ENCODE measurements at regions not wholly inside any gene's neighbourhood (a gene's known extent, or its start where the extent isn't known, plus 50 kb on each side); places are given as distances from the start of the nearest gene placed in this dataset.

DNA sequence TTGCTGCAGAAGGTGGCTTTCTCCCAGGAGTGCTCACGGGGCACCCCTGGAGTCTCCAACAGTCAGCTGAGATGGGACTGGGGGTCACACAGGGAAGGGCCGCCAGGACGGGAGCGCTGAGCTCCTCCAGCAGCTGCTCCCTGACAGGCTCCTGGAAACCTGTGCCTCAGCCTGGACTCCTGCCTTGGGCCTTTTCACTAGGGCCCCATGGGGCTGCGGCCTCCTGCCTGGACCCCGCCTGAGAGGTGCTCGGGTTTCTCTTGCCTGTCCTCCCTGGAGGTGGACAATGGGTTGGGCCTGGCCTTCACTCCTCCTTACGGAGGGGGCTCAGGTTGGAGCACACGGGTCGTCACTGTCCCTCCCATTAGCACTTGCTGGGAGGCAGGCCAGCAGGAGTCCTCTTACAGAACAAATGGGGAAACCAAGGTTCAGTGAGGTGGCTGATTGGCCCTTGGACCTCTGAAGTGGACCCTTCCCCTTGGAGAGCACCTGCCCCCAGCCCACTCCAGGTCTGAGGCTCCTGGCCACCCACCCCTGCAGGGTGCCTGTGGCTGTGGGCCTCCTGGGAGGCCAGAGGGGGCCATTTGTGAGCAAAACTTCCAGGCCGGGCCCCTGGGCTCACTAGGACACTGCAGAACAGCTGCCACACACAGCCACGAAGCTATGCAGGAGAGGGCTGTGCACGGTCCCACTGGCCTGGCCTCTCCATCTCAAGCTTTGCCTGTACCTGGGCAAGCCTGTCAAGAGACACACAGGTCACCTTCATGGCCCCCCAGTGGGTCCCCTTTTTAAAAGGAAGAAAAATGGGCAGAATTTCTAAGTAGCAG is 57.1 kb upstream of the ODC1 start:
- no peak for DNase-seq (ENCODE audit: low spot score in 2 of 2)
- H3K27me3 ChIP-seq = no peaks in the 10 kb centered on the region
- intact Hi-C loops (cut with DNase I) = no loop called here
- H3K4me1 ChIP-seq = no peaks in the 10 kb centered on the region
- no peak overlapping the region for H3K27ac ChIP-seq
- H3K4me3 ChIP-seq = no peak overlapping the region
- no peak for TF ChIP-seq CTCF (IDR thresholded peaks at IDR 0.05)
- H3K9me3 ChIP-seq = no peaks in the 10 kb centered on the region
- H3K36me3 ChIP-seq = no peaks in the 10 kb centered on the region

DNA sequence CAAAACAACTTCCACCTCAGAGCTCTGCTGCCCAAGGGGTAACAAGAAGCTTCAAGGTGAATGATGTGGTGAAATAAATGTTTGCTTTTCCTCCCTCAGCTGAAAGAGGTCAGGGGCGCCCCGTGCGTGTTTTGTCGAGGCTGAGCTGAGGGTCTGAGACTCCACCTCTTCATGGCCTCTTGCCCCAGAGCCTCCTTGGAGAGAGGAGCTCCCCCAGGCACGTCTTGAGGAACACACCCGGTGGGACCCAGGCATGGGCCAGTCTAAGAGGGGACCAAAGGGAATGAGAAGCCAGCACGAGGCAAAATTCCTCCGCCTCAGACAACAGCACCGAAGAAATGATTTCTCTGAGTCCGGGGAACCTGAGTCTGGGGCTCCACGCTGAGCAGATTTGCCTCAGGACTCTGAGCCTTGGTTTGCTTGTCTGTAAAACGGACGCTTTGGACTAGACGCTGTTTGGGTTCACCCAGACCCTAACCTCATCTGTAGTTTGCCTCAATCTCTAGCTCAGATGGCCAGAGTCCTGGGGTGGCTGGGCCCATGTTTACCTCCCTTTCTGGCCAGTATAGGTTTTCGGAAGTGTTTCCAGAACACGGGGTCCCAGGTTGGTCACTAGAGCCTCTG is 56.4 kb upstream of the ODC1 start:
- Histone ChIP-seq H3K27ac (no peak overlapping the region), H3K27me3 (no peaks in the 10 kb centered on the region), H3K4me3 (no peak overlapping the region), H3K9me3 (no peaks in the 10 kb centered on the region), H3K4me1 (no peaks in the 10 kb centered on the region), H3K36me3 (no peaks in the 10 kb centered on the region)
- no peak for DNase-seq (ENCODE audit: low spot score in 2 of 2)
- intact Hi-C loops (cut with DNase I) = no loop called here
- no peak for TF ChIP-seq CTCF (IDR thresholded peaks at IDR 0.05)

- H3K36me3 ChIP-seq = no peaks in the 10 kb centered on the region
- H3K27me3 ChIP-seq = no peaks in the 10 kb centered on the region
- H3K9me3 ChIP-seq = no peaks in the 10 kb centered on the region
- intact Hi-C loops (cut with DNase I) = no loop called here
- no peak overlapping the region for H3K27ac ChIP-seq
- H3K4me1 ChIP-seq = no peaks in the 10 kb centered on the region
- no peak for TF ChIP-seq CTCF (IDR thresholded peaks at IDR 0.05)
- no peak overlapping the region for H3K4me3 ChIP-seq
- DNase-seq (ENCODE audit: low spot score in 2 of 2) = no peak
Observed at GRCh38 chr2:10502803-10503107, 54.6 kb upstream of the ODC1 start.

DNA sequence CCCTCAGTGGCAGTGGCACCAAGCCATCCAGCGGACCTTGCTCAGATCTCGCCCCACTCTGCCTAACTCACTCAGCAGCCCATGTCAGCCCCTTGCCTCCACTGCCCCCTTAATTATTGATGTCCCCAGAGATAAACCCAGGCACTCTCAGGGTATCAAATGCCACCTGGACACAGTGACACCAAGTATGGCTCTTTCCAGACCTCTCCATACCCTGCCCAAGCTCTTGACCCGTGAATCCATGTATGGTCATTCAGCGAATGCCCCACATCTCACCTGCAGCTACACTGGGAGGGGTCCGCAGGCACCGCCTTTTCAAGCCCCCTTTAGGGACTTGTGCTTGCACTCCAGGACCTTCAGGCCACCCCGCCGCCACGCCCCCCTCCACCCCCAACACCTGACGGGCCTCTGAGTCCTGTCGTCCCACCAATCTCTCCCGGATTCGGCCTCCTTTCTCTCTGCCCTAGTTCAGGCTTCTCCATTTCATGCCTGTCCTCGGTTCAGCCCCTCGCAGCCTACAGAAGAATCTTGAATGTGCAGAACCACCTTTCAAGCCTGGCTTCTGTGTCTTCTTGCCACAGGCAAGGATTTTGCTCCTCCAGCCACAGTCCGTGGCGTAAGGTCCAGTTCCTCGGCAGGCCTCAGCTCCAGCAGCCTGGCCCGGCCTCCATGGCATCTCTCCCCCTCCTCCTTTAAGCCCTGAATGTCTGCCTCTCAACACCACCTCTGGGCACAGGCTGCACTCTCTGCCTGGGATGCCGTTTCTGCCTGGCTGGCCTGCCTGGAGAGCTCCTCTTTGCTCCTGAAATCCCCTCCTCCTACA is 54.1 kb upstream of the ODC1 start:
- Histone ChIP-seq H3K9me3 (no peaks in the 10 kb centered on the region), H3K4me3 (no peak overlapping the region), H3K4me1 (no peaks in the 10 kb centered on the region), H3K36me3 (no peaks in the 10 kb centered on the region), H3K27me3 (no peaks in the 10 kb centered on the region), H3K27ac (no peak overlapping the region)
- TF ChIP-seq CTCF (IDR thresholded peaks at IDR 0.05) = no peak
- no peak for DNase-seq (ENCODE audit: low spot score in 2 of 2)
- intact Hi-C loops (cut with DNase I) = no loop called here

DNA sequence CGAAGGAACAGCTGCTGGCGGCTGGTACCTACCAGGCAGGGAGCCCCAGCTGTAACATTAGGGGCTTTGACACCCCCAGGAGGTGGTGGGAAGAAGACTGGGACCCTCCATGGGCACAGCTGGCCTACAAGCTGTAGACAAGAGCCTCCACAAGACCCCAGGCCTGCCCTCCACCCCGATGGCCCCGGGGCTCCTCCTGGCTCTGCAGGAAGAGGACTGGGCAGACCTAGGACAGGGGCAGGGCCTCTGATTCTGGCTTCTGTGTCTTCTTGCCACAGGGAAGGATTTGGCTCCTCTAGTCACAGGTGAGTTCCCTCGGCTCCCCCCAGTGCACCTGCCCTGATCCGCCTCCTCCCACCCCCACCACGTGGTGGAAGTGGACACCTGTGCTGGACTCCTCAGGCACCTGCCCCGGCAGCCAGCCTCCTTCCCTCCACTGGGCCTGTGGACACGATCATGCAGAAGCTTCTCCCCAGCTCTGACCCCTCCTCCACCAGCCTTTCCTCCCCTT is 53.4 kb upstream of the ODC1 start:
- Histone ChIP-seq H3K4me3 (no peak overlapping the region), H3K36me3 (no peaks in the 10 kb centered on the region), H3K4me1 (no peaks in the 10 kb centered on the region), H3K27me3 (no peaks in the 10 kb centered on the region), H3K27ac (no peak overlapping the region), H3K9me3 (no peaks in the 10 kb centered on the region)
- intact Hi-C loops (cut with DNase I) = no loop called here
- no peak for DNase-seq (ENCODE audit: low spot score in 2 of 2)
- no peak for TF ChIP-seq CTCF (IDR thresholded peaks at IDR 0.05)
